CD8-positive, alpha-beta memory T cell (primary cell): ENCODE measurements at regions not wholly inside any gene's neighbourhood (a gene's known extent, or its start where the extent isn't known, plus 50 kb on each side); places are given as distances from the start of the nearest gene placed in this dataset.

ENCODE experiments used
- CTCF ChIA-PET: fragments of 350-600 bp; sonication (Branson Sonifier 250); formaldehyde crosslinking; loops from one replicate; lab custom pipeline; 2021; ENCODE audit warnings: antibody characterized with exemption; lab: Charles Lee
- POLR2A ChIA-PET: fragments of 350-600 bp; sonication (Branson Sonifier 250); formaldehyde crosslinking; loops from one replicate; lab custom pipeline; 2021; ENCODE audit warnings: antibody characterized with exemption; lab: Charles Lee
- DNase-seq, 5 donors: peaks; one replicate each; pipeline versions ENCODE4 v3.0.0 to v3.0.0-alpha.2; 2020 to 2022; ENCODE audit warnings: mixed read lengths in 1 of 5
- H3K27ac ChIP-seq: one replicate; pipeline ENCODE4 v1.7.0; 2013; ENCODE audit warnings: low read depth, mild to moderate bottlenecking, low read length, moderate library complexity
- H3K27me3 ChIP-seq: 2 replicates; pipeline ENCODE4 v1.7.0; 2013; ENCODE audit warnings: low read length, mild to moderate bottlenecking; ENCODE audit not compliant: insufficient read depth, poor library complexity, severe bottlenecking
- H3K36me3 ChIP-seq: 2 replicates; pipeline ENCODE4 v1.7.0; 2013; ENCODE audit warnings: mild to moderate bottlenecking, low read length, moderate library complexity; ENCODE audit not compliant: insufficient read depth
- H3K4me1 ChIP-seq: 2 replicates; pipeline ENCODE4 v1.7.0; 2013; ENCODE audit warnings: mild to moderate bottlenecking, low read length, moderate library complexity; ENCODE audit not compliant: insufficient read depth
- H3K4me3 ChIP-seq: 2 replicates; pipeline ENCODE4 v1.7.0; 2013; ENCODE audit warnings: mild to moderate bottlenecking, low read length
- H3K9me3 ChIP-seq: 2 replicates; pipeline ENCODE4 v1.7.0; 2013; ENCODE audit warnings: mild to moderate bottlenecking, low read length
- H3K27ac Mint-ChIP-seq, 8 donors: one replicate each; pipeline ENCODE4 v1.8.0; 2020 to 2021; ENCODE audit warnings: mixed read lengths in 8 of 8, mild to moderate bottlenecking in 6 of 8, inconsistent platforms in 3 of 8, moderate library complexity in 3 of 8
- H3K27me3 Mint-ChIP-seq, 2 donors: one replicate each; pipeline ENCODE4 v1.8.0; 2020 to 2021; ENCODE audit warnings: mixed read lengths in 2 of 2, mild to moderate bottlenecking in 1 of 2, moderate library complexity in 1 of 2
- H3K36me3 Mint-ChIP-seq, 3 donors: one replicate each; pipeline ENCODE4 v1.8.0; 2020 to 2021; ENCODE audit warnings: mixed read lengths in 3 of 3, inconsistent platforms in 1 of 3, mild to moderate bottlenecking in 1 of 3
- H3K4me1 Mint-ChIP-seq, 3 donors: one replicate each; pipeline ENCODE4 v1.8.0; 2020 to 2021; ENCODE audit warnings: mixed read lengths in 3 of 3, inconsistent platforms in 1 of 3, mild to moderate bottlenecking in 1 of 3
- H3K4me3 Mint-ChIP-seq, 7 donors: one replicate each; pipeline ENCODE4 v1.8.0; 2020 to 2021; ENCODE audit warnings: mixed read lengths in 7 of 7, mild to moderate bottlenecking in 6 of 7, moderate library complexity in 4 of 7, inconsistent platforms in 2 of 7
- H3K9me3 Mint-ChIP-seq, 5 donors: one replicate each; pipeline ENCODE4 v1.8.0; 2020 to 2022; ENCODE audit warnings: mixed read lengths in 5 of 5, mild to moderate bottlenecking in 3 of 5, moderate library complexity in 2 of 5, inconsistent platforms in 1 of 5

DNA sequence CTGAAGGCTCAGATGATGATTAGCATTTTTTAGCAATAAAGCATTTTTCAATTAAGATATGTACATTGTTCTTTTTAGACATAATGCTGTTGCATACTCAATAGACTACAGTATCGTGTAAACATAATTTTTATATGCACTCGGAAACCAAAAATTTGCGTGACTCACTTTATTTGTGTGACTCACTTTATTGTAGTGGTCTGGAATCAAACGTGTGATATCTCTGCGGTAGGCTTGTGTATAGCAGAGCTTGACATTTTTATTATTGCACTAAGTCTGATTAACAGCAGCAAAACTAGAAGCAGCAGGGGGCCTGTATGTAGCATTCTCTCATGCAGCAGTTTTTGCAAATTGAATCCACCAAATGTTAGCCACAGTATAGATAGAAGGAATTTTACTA, 119.1 kb upstream of the PRDX4 start:
- no peaks in the 10 kb centered on the region for H3K36me3 ChIP-seq
- no peaks in the 10 kb centered on the region for H3K27me3 ChIP-seq
- CTCF ChIA-PET = no interaction called here
- DNase-seq = no peak
- H3K36me3 Mint-ChIP-seq = no peaks in the 10 kb centered on the region
- H3K4me3 ChIP-seq = no peak overlapping the region
- peaks cover 0 to 2% (median 0%) of the 10 kb centered on the region in 5 donors for H3K9me3 Mint-ChIP-seq
- no peak overlapping the region for H3K27ac Mint-ChIP-seq
- no peak overlapping the region for H3K4me3 Mint-ChIP-seq
- POLR2A ChIA-PET = no interaction called here
- H3K4me1 Mint-ChIP-seq = no peaks in the 10 kb centered on the region
- no peak overlapping the region for H3K27ac ChIP-seq
- H3K4me1 ChIP-seq = no peaks in the 10 kb centered on the region
- H3K27me3 Mint-ChIP-seq = peaks cover 0 to 2% of the 10 kb centered on the region in 2 donors
- H3K9me3 ChIP-seq = no peaks in the 10 kb centered on the region

DNA sequence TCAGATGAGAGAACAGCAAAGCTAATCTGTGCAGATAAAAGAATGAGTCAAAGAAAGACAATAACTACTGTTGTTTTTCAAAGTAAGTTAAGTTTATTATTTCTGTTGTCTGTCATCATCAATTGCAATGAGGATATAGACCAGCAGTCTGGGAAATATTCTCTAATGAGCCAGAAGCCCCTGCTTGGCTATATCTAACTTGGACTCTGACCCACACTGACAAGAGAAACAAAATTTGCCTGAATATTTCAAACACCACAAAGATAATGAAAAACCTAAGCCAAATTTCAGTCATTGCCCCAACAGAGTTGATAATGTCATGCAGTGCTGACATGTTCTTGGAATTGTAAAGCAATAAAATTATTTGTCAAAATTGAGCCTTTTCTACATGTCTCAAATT, 115.0 kb upstream of the PRDX4 start:
- CTCF ChIA-PET = no interaction called here
- no peaks in the 10 kb centered on the region for H3K9me3 ChIP-seq
- H3K36me3 Mint-ChIP-seq = no peaks in the 10 kb centered on the region
- POLR2A ChIA-PET = no interaction called here
- no peak for DNase-seq
- H3K27me3 Mint-ChIP-seq = peaks cover 0 to 3% of the 10 kb centered on the region in 2 donors
- no peaks in the 10 kb centered on the region for H3K4me1 Mint-ChIP-seq
- H3K36me3 ChIP-seq = no peaks in the 10 kb centered on the region
- no peaks in the 10 kb centered on the region for H3K27me3 ChIP-seq
- H3K27ac ChIP-seq = no peak overlapping the region
- H3K4me1 ChIP-seq = no peaks in the 10 kb centered on the region
- H3K9me3 Mint-ChIP-seq = peaks cover 0 to 18% (median 8%) of the 10 kb centered on the region in 5 donors
- H3K4me3 Mint-ChIP-seq = no peak overlapping the region
- no peak overlapping the region for H3K4me3 ChIP-seq
- no peak overlapping the region for H3K27ac Mint-ChIP-seq

DNA sequence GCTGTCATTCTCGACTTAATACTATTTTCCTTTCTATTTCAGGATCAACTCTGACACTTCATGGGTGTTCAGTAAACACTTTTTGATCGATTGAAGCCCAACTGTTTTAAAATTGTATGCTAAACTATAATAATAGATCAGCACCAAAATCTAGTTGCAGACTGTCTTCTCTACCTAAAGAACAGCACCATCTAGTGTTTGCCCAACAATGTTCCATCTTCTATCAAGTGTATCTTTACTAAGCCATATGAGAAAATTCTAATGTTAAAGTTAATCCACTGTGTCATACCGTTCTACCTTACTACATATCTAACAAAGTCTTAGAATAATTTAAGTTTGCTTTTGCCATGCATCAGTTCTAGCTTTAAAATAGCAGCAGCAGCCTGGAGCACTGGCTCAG, 113.0 kb upstream of the PRDX4 start:
- Histone ChIP-seq H3K36me3 (no peaks in the 10 kb centered on the region), H3K4me1 (no peaks in the 10 kb centered on the region)
- H3K27me3 Mint-ChIP-seq = peaks cover 0 to 3% of the 10 kb centered on the region in 2 donors

DNA sequence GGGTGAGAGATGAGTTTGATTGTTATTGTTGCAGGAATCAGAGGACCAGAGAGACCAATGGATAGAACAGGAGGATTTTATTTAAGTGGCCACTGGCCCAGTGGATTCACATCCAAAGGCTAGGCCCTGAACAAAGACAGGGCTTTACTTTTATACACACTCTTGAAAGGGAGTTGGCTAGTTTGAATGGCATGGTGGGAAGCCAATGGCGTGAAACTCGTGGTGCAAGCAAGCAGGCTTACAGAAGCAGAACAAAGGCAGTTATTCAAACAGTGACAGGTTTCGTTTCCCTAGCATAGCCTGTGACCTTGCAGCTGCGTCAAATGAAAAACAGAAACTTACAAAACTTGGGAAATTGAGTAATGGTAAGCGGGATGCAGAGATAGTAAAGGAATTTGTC, 110.2 kb upstream of the PRDX4 start:
- DNase-seq = no peak
- ChIA-PET CTCF (no interaction called here), POLR2A (no interaction called here)
- Histone ChIP-seq H3K27ac (no peak overlapping the region), H3K27me3 (no peaks in the 10 kb centered on the region), H3K4me1 (no peaks in the 10 kb centered on the region), H3K4me3 (no peak overlapping the region), H3K36me3 (no peaks in the 10 kb centered on the region), H3K9me3 (no peaks in the 10 kb centered on the region)
- Mint-ChIP-seq H3K9me3 (peaks cover 9 to 37% (median 18%) of the 10 kb centered on the region in 5 donors), H3K27ac (no peak overlapping the region), H3K27me3 (peaks cover 0 to 5% of the 10 kb centered on the region in 2 donors), H3K4me3 (no peak overlapping the region), H3K4me1 (no peaks in the 10 kb centered on the region), H3K36me3 (no peaks in the 10 kb centered on the region)

More for the DNA sequence above, 113.0 kb upstream of the PRDX4 start:
- Mint-ChIP-seq H3K27ac (no peak overlapping the region), H3K4me3 (no peak overlapping the region), H3K4me1 (no peaks in the 10 kb centered on the region), H3K36me3 (no peaks in the 10 kb centered on the region), H3K9me3 (peaks cover under 1 to 26% (median 16%) of the 10 kb centered on the region in 5 donors)
- ChIA-PET POLR2A (no interaction called here), CTCF (no interaction called here)
- Histone ChIP-seq H3K9me3 (no peaks in the 10 kb centered on the region), H3K27ac (no peak overlapping the region), H3K4me3 (no peak overlapping the region), H3K27me3 (no peaks in the 10 kb centered on the region)
- no peak for DNase-seq

DNA sequence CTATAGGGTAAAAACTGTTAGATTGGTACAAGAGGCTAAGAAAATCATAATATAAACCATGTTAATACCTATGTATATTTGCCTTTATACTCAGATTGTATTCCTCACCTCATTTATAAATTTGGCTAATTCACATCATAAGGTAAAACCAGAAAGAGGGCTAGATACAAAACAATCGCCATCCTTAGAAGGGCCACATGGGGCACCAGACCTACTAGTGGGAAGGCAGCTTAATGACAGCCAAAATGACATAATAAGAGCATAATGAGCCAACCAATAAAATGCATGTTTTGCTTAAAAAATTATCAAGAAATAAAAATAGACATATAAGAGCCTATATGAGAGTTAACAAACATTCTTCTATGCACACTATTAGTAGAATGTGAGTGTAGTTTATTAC, 107.3 kb upstream of the PRDX4 start:
- Mint-ChIP-seq H3K4me1 (no peaks in the 10 kb centered on the region), H3K36me3 (no peaks in the 10 kb centered on the region), H3K27ac (no peak overlapping the region), H3K27me3 (peaks cover 0 to 5% of the 10 kb centered on the region in 2 donors), H3K9me3 (peaks cover 9 to 37% (median 20%) of the 10 kb centered on the region in 5 donors), H3K4me3 (no peak overlapping the region)
- H3K4me1 ChIP-seq = no peaks in the 10 kb centered on the region
- no peak overlapping the region for H3K4me3 ChIP-seq
- H3K9me3 ChIP-seq = no peaks in the 10 kb centered on the region
- H3K27me3 ChIP-seq = no peaks in the 10 kb centered on the region
- H3K27ac ChIP-seq = no peak overlapping the region
- CTCF ChIA-PET = no interaction called here
- no peaks in the 10 kb centered on the region for H3K36me3 ChIP-seq
- POLR2A ChIA-PET = no interaction called here
- DNase-seq = no peak

DNA sequence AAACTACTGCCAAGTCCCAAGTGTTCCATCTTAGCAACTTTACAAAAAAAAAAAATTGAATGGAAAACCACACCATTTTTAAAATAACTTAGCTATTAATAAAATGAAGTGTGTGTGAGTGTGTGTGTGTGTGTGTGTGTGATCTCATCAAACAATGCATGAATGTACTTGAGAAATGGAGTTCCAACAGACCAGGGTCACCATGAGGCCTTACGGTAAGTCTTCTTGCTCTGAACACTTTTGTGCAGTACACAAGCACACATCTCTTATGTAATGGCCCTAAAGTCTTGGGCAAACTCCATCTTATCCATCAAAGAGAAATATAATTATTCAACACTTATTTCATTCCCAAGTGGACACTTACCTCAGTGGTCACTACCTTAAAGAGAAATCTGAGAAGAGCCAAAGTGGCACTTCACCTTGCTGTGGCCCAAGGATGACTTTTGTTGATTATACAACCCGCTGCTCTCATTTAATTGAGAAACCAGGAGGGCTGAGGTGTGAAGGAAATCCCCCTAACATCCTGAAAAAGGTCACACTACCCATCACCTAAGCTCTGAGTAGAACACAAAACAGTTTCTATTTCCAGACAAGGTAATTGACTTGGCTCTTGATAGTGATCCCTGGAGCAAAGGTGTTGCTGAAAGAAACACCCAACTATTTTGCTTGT, 96.5 kb upstream of the PRDX4 start:
- no peaks in the 10 kb centered on the region for H3K4me1 Mint-ChIP-seq
- no peak overlapping the region for H3K27ac Mint-ChIP-seq
- no peaks in the 10 kb centered on the region for H3K27me3 ChIP-seq
- DNase-seq = no peak
- POLR2A ChIA-PET = no interaction called here
- H3K36me3 ChIP-seq = no peaks in the 10 kb centered on the region
- no peaks in the 10 kb centered on the region for H3K4me1 ChIP-seq
- H3K9me3 ChIP-seq = no peaks in the 10 kb centered on the region
- peaks cover 0 to 8% (median 0%) of the 10 kb centered on the region in 5 donors for H3K9me3 Mint-ChIP-seq
- H3K27ac ChIP-seq = no peak overlapping the region
- CTCF ChIA-PET = no interaction called here
- no peak overlapping the region for H3K4me3 Mint-ChIP-seq
- H3K4me3 ChIP-seq = no peak overlapping the region
- no peaks in the 10 kb centered on the region for H3K36me3 Mint-ChIP-seq
- H3K27me3 Mint-ChIP-seq = peaks cover 6 to 25% of the 10 kb centered on the region in 2 donors

DNA sequence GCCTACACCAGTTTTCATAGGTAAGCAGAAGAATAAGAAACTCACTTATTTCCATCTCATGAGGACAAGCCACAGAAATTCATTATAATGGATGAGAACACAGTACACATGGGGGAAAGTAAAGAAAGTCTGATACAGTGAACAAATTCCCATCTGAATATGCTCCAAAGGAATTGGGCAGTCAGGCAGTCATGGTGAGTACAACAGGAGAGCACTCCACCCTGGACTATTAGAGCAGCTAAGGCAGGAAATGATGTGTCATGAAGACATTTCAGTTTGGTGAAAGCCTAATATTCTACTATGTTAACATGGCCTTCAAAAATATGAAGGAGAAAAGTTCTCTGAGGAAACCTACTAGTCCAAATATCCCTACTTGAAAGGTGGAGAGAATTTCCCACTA, 92.0 kb upstream of the PRDX4 start:
- H3K4me1 ChIP-seq = no peaks in the 10 kb centered on the region
- Mint-ChIP-seq H3K27ac (no peak overlapping the region), H3K36me3 (no peaks in the 10 kb centered on the region), H3K9me3 (peaks cover 0 to 2% (median 0%) of the 10 kb centered on the region in 5 donors), H3K27me3 (peaks cover 3 to 8% of the 10 kb centered on the region in 2 donors), H3K4me3 (no peak overlapping the region), H3K4me1 (no peaks in the 10 kb centered on the region)
- no peak for DNase-seq
- no peaks in the 10 kb centered on the region for H3K27me3 ChIP-seq
- no peaks in the 10 kb centered on the region for H3K36me3 ChIP-seq
- no peak overlapping the region for H3K4me3 ChIP-seq
- no peak overlapping the region for H3K27ac ChIP-seq
- H3K9me3 ChIP-seq = no peaks in the 10 kb centered on the region
- ChIA-PET POLR2A (no interaction called here), CTCF (no interaction called here)

DNA sequence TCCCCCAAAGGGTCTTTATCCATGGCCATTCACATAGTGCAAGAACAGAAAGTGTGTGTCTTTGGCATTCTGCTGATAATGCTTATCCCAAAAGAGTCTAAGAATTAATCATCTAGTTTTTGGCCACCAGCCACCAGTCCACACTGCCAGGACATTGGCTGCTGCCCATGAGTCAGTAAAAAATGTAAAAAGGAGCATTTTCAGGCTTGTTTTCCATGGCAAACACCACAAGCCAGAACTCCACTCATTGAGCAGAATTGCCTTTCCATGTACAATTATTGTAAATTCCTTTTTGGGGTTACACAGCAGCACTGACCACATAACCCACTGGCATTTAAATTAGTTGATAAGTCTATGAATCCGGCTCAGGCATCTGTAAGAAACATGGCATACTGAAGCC, 89.2 kb upstream of the PRDX4 start:
- DNase-seq = no peak
- no peaks in the 10 kb centered on the region for H3K36me3 Mint-ChIP-seq
- Histone ChIP-seq H3K4me3 (no peak overlapping the region), H3K36me3 (no peaks in the 10 kb centered on the region), H3K9me3 (no peaks in the 10 kb centered on the region), H3K4me1 (no peaks in the 10 kb centered on the region), H3K27me3 (no peaks in the 10 kb centered on the region), H3K27ac (no peak overlapping the region)
- CTCF ChIA-PET = no interaction called here
- no peak overlapping the region for H3K27ac Mint-ChIP-seq
- H3K4me3 Mint-ChIP-seq = no peak overlapping the region
- H3K4me1 Mint-ChIP-seq = no peaks in the 10 kb centered on the region
- peaks cover 7% of the 10 kb centered on the region in 2 donors for H3K27me3 Mint-ChIP-seq
- POLR2A ChIA-PET = no interaction called here
- peaks cover 0 to 2% (median 0%) of the 10 kb centered on the region in 5 donors for H3K9me3 Mint-ChIP-seq
